GM19455 (cell line): ENCODE measurements at regions not wholly inside any gene's neighbourhood (a gene's known extent, or its start where the extent isn't known, plus 50 kb on each side); places are given as distances from the start of the nearest gene placed in this dataset.
A peak's percentile ranks its signal among the peaks of the same experiment; 100 is the strongest.

Experiments used
- ATAC-seq: cut with Tn5 transposase; IDR thresholded peaks from one replicate; pipeline ENCODE4 v1.9.1; 2021; ENCODE audit not compliant: unreplicated experiment

GRCh38 chr2:6644261-6644660 lies 221.4 kb downstream of the CMPK2 start:
- ATAC-seq, result no peak

GRCh38 chr2:6645004-6645403 lies 220.7 kb downstream of the CMPK2 start:
- no peak for ATAC-seq

- no peak for ATAC-seq
These were observed 220.0 kb downstream of the CMPK2 start for GRCh38 chr2:6645672-6646071.

GRCh38 chr2:6647046-6647445 lies 218.7 kb downstream of the CMPK2 start:
- no peak for ATAC-seq

- no peak for ATAC-seq
These were observed 217.0 kb downstream of the CMPK2 start for GRCh38 chr2:6648596-6649247.

- ATAC-seq, result no peak
These were observed 215.4 kb downstream of the CMPK2 start for GRCh38 chr2:6650311-6650710.

- ATAC-seq, result no peak
These were observed 213.5 kb downstream of the CMPK2 start for GRCh38 chr2:6652251-6652650.

- no peak for ATAC-seq
These were observed 212.4 kb downstream of the CMPK2 start for GRCh38 chr2:6653281-6653750.

GRCh38 chr2:6654279-6654678 lies 211.4 kb downstream of the CMPK2 start:
- no peak for ATAC-seq

GRCh38 chr2:6656633-6657032 lies 209.1 kb downstream of the CMPK2 start:
- ATAC-seq, result no peak

- ATAC-seq, result no peak
These were observed 208.6 kb downstream of the CMPK2 start for GRCh38 chr2:6657136-6657535.

- ATAC-seq, result peak; percentile 74
These were observed 207.9 kb downstream of the CMPK2 start for GRCh38 chr2:6657855-6658254.

- no peak for ATAC-seq
These were observed 201.2 kb downstream of the CMPK2 start for GRCh38 chr2:6664332-6665061.

- ATAC-seq, result no peak
These were observed 200.3 kb downstream of the CMPK2 start for GRCh38 chr2:6665093-6666045.

GRCh38 chr2:6667326-6667725 lies 198.4 kb downstream of the CMPK2 start:
- ATAC-seq, result no peak

GRCh38 chr2:6671913-6672312 lies 193.8 kb downstream of the CMPK2 start:
- ATAC-seq, result no peak

- no peak for ATAC-seq
These were observed 191.3 kb downstream of the CMPK2 start for GRCh38 chr2:6674381-6674780.

GRCh38 chr2:6675791-6676190 lies 189.9 kb downstream of the CMPK2 start:
- no peak for ATAC-seq

GRCh38 chr2:6676241-6676640 lies 189.5 kb downstream of the CMPK2 start:
- ATAC-seq, result no peak

- ATAC-seq, result no peak
These were observed 188.9 kb downstream of the CMPK2 start for GRCh38 chr2:6676776-6677175.

GRCh38 chr2:6679471-6679870 lies 186.2 kb downstream of the CMPK2 start:
- ATAC-seq, result no peak
